ENCODE measurements at regions not wholly inside any gene's neighbourhood (a gene's known extent, or its start where the extent isn't known, plus 50 kb on each side); places are given as distances from the start of the nearest gene placed in this dataset.
"Not testable (repeated sequence)": the region's sequence is repeated elsewhere in the genome, so short reads cannot be mapped to it uniquely, and the experiment has no call there.

DNA sequence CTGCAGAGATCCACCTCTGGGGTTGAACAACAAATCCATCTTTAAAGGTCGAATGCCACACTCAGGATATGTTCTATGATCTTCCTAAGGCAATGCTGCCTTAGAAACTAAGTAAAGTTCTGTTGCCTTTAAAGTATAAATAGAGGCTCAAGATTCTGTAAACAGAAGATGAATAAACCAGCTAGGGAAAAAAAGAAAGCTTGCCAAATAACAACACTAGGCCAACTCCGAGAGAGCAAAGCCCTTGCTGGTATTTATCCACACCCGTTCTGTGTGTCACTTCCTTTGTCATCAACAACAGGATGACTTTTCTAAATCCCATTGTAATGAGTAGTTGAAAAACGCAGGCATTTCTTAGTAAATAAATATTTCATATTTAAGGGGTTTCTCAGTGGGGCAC lies 330.0 kb upstream of the GLI3 start:
- DNase-seq (ENCODE audit: low spot score): no peak

GRCh38 chr7:42561797-42562196 lies 324.8 kb upstream of the GLI3 start:
- no peak for DNase-seq (ENCODE audit: low spot score)

GRCh38 chr7:42560866-42561265 lies 323.9 kb upstream of the GLI3 start:
- DNase-seq (ENCODE audit: low spot score): no peak

DNA sequence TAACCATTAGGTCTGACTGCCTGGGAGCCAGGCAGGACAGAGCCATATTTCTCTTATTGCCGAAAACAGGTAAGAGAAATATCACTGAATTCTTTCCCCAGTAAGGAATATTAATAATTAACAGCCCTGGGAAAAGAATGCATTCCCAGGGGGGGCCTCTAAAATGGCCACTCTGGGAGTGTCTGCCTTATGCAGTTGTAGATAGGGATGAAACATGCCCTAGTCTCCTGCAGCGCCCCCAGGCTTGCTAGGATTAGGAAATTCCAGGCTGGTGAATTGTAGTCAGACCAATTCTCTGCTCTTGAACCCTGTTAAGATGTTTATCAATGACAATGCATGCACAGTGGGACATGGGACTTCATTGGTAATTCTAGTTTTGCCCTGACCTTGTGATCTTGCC lies 317.9 kb upstream of the GLI3 start:
- not testable (repeated sequence) for DNase-seq (ENCODE audit: low spot score)

GRCh38 chr7:42552227-42552626 lies 315.2 kb upstream of the GLI3 start:
- DNase-seq (ENCODE audit: low spot score): no peak

- DNase-seq (ENCODE audit: low spot score): no peak
Observed at GRCh38 chr7:42550706-42551470, 313.9 kb upstream of the GLI3 start.

GRCh38 chr7:42549866-42550485 lies 313.0 kb upstream of the GLI3 start:
- no peak for DNase-seq (ENCODE audit: low spot score)

DNA sequence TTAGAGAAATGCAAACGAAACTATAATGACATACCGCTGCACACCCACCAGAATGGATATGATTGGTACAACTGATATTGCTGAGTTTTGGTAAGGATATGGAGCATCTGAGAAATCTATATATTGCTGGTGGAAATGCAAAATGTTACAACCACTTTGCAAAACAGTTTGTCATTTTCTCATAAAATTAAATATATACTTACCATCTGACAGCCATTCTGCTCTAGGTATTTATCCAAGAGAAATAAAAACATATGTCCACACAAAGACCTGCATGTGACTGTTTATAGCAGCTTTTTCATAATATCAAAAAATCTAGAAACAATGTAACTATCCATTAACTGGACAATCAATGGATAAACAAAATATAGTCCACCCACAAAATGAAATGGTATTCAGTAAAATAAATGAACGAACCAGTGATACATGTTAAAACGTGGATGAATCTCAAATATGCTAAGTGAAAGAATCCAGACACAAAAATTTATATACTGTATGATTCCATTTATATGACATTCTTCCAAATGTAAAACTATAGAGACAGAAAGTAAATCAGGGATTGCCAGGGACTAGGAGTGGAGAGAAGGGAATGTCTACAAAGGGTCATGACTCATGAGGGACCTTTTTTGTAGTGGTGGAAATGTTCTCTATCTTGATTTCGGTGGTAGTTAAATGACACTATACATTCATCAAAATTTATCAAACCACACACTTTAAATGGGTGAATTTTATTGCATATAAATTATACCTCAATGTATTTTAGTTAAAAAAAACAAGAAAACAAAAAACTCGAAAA lies 312.0 kb upstream of the GLI3 start:
- DNase-seq (ENCODE audit: low spot score): no peak

DNA sequence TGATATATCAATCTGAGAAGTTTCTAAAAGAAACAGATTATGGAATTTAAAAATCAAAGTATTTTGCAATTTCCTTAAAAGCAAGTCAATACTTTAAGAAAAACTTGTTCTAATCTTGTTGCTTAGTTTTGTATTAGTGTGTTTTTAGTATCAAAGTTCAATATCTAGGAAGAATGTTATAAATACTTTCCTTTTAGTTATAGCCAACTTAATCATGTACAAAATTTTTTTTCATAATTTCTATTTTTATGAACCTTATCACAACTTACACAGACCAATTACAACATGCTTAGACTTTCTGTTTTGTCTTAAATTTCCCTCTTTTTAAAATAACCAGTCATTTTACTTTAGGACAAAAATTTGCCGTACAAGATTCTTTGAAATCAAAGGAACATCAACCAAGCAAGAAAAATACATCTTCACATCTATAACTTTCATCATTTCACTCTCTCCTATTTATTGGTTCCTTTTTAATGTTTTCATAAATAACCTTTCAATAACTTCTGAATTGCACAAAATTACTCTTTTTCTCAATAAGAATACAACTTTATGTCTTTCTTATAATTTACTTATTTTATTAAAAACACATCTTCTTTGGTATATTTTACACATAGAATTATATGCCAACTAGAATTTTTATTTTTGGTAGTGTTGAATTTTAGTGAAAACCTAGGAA lies 308.2 kb upstream of the GLI3 start:
- DNase-seq (ENCODE audit: low spot score): no peak

DNA sequence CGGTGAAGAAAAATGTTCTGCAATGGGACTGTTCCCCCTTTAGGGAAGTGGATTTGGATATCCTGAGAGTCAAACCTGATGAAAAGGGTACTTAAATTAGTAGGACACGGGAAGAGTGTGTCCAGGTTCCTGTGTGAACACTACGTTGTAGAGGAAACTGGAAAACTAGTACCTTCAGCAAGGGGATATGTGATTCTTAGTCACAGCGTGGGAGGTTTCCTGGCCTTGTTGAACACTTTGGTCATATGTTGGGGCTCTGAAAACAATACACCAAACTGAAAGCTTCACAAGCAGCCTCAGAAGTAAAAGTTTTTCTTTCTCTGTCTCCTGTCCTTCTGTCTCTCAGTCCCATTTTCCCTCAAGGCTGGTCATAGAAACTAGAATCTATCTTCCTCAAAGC lies 306.9 kb upstream of the GLI3 start:
- no peak for DNase-seq (ENCODE audit: low spot score)

DNA sequence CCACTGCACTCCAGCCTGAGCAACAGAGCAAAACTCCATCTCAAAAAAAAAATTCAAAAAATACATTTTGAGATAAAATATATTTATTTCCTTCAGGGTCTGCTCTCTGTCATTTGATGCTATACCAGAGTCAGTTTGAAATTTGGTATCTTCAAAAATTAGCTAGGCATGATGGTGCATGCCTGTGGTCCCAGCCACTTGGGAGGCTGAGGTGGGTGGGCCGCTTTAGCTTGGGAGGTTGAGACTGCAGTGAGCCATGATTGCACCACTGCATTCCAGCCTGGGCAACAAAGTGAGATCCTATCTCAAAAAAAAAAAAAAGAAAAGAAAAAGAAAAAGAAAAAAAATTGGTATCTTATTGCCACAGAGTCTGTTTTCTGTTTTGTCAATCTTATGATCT lies 305.4 kb upstream of the GLI3 start:
- DNase-seq (ENCODE audit: low spot score): not testable (repeated sequence)

- no peak for DNase-seq (ENCODE audit: low spot score)
Observed at GRCh38 chr7:42534441-42534840, 297.4 kb upstream of the GLI3 start.

GRCh38 chr7:42527004-42527403 lies 290.0 kb upstream of the GLI3 start:
- DNase-seq (ENCODE audit: low spot score): no peak

DNA sequence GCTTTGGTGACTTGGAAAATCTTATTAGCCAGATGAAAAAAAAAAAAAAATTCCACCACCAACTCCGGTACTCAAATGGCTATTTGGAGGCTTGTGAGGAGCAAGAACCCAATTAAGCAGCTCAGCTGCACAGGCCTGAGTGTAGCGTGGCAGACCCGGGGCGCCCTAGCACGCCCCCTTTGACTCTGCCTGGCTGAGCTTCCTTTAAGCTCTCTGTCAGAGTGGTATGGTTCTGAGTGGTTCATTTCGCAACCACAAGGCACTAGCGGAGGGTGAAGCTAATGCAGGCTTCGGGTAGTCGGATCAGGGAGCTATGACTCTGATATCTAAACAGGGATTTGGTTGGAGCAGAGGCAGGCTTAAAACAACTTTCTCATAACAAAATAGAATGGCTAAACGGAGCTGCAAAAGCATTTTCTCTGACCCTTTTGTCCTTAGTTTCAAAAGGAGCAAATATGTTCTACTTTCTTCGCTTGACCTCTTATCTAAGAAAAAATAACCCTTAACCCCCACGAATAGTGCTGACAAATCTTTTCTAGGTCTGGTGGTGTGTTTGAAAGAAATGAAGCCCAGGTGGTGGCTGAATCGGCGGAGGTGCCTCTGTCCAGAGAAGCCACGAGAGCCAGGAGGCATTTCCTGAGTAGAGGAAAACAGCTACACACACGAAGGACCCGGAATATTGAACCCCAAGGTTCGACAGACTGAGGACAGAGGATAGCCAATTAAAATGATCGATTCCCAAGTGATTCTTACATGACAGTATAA lies 285.4 kb upstream of the GLI3 start:
- DNase-seq (ENCODE audit: low spot score): peak; percentile 42

DNA sequence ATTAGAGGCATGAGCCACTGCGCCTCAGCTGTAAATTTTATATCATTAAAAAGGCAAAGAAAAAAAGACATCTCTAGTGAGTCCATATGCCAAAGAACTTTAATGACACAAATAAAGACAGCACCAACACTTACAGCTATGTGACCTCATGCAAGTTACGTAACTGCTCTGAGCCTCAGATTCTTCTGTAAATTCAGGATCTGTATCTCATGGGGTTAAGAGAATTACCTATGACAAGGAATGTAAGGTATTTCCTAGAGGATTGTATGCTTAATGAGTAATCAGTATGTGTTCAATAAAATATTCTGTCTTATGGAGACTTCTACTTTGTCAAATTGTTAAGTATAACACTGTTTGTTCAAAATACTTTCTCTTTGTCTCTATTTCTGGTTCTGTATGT lies 274.0 kb upstream of the GLI3 start:
- no peak for DNase-seq (ENCODE audit: low spot score)

- DNase-seq (ENCODE audit: low spot score): no peak
Observed at GRCh38 chr7:42506097-42506496, 269.1 kb upstream of the GLI3 start.

GRCh38 chr7:42502022-42502421 lies 265.0 kb upstream of the GLI3 start:
- DNase-seq (ENCODE audit: low spot score): no peak

GRCh38 chr7:42495256-42495655 lies 258.2 kb upstream of the GLI3 start:
- DNase-seq (ENCODE audit: low spot score): no peak

GRCh38 chr7:42494736-42495135 lies 257.7 kb upstream of the GLI3 start:
- DNase-seq (ENCODE audit: low spot score): no peak

DNA sequence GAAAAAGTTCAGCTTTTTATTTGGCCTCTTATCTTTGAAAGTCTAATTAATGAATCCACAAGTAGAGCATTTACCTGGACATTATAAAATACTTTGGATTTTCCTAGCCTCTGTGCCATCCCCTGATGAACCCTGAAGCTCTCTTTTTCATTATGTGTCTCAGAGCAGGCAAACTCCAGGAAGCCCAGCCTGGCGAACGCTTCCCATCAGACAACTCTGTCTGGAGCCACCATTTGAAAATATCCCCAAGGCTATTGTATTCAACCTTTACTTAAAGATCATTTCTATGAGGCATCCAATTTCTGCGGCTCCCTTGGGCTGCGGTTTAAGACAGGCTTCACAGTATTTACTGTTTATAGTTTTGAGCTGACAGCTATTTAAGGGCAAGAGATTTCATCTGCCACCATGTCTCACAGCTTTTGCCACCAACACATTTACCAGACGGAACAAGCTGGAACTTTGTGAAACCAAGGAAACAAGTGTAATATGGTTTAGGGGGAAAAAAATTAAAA lies 257.2 kb upstream of the GLI3 start:
- DNase-seq (ENCODE audit: low spot score): no peak

Data from SK-N-DZ (cell line).